ENCODE measurements at regions not wholly inside any gene's neighbourhood (a gene's known extent, or its start where the extent isn't known, plus 50 kb on each side); places are given as distances from the start of the nearest gene placed in this dataset.

- Histone ChIP-seq H3K27me3 (ENCODE audit: insufficient read depth, poor library complexity, severe bottlenecking) (no peaks in the 10 kb centered on the region), H3K27ac (replicated peaks) (no peak overlapping the region)
- TF ChIP-seq SPI1 (IDR thresholded peaks at IDR 0.05; ENCODE audit: borderline replicate concordance, low read depth): no peak
- TF ChIP-seq GABPA (IDR thresholded peaks at IDR 0.05; ENCODE audit: low read depth): no peak
- TF ChIP-seq, protein P1, sequence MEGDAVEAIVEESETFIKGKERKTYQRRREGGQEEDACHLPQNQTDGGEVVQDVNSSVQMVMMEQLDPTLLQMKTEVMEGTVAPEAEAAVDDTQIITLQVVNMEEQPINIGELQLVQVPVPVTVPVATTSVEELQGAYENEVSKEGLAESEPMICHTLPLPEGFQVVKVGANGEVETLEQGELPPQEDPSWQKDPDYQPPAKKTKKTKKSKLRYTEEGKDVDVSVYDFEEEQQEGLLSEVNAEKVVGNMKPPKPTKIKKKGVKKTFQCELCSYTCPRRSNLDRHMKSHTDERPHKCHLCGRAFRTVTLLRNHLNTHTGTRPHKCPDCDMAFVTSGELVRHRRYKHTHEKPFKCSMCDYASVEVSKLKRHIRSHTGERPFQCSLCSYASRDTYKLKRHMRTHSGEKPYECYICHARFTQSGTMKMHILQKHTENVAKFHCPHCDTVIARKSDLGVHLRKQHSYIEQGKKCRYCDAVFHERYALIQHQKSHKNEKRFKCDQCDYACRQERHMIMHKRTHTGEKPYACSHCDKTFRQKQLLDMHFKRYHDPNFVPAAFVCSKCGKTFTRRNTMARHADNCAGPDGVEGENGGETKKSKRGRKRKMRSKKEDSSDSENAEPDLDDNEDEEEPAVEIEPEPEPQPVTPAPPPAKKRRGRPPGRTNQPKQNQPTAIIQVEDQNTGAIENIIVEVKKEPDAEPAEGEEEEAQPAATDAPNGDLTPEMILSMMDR (IDR thresholded peaks at IDR 0.05; ENCODE audit: insufficient read depth, low read length): no peak
- no peak for TF ChIP-seq POLR2AphosphoS5 (IDR thresholded peaks at IDR 0.05; ENCODE audit: low read depth)
- TF ChIP-seq, protein P2, sequence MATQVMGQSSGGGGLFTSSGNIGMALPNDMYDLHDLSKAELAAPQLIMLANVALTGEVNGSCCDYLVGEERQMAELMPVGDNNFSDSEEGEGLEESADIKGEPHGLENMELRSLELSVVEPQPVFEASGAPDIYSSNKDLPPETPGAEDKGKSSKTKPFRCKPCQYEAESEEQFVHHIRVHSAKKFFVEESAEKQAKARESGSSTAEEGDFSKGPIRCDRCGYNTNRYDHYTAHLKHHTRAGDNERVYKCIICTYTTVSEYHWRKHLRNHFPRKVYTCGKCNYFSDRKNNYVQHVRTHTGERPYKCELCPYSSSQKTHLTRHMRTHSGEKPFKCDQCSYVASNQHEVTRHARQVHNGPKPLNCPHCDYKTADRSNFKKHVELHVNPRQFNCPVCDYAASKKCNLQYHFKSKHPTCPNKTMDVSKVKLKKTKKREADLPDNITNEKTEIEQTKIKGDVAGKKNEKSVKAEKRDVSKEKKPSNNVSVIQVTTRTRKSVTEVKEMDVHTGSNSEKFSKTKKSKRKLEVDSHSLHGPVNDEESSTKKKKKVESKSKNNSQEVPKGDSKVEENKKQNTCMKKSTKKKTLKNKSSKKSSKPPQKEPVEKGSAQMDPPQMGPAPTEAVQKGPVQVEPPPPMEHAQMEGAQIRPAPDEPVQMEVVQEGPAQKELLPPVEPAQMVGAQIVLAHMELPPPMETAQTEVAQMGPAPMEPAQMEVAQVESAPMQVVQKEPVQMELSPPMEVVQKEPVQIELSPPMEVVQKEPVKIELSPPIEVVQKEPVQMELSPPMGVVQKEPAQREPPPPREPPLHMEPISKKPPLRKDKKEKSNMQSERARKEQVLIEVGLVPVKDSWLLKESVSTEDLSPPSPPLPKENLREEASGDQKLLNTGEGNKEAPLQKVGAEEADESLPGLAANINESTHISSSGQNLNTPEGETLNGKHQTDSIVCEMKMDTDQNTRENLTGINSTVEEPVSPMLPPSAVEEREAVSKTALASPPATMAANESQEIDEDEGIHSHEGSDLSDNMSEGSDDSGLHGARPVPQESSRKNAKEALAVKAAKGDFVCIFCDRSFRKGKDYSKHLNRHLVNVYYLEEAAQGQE (IDR thresholded peaks at IDR 0.05; ENCODE audit: insufficient replicate concordance, low read depth): no peak
Observed at GRCh38 chr2:67234440-67234839, 162.7 kb upstream of the ETAA1 start.

DNA sequence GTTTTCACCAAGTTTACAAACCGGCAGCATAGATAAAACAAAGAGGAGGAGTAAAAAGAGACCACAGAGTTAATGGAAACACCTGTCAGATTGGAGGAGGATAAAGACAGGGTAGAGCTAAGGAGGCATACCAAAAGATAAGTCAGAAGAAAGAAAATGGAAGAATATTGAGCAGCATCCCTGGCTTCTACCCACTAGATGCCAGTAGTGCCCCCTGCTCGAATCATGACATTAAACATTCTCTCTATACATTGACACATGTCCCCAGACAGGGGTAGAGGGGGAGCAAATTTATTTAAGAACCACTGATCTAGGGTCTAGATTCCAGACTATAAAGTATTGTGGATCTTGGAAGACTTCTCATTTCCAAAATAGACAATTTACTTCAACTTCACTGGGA is 159.8 kb upstream of the ETAA1 start:
- H3K27me3 ChIP-seq (ENCODE audit: insufficient read depth, poor library complexity, severe bottlenecking): no peaks in the 10 kb centered on the region
- TF ChIP-seq, protein P1 (IDR thresholded peaks at IDR 0.05; ENCODE audit: insufficient read depth, low read length): no peak
- TF ChIP-seq POLR2AphosphoS5 (IDR thresholded peaks at IDR 0.05; ENCODE audit: low read depth) (no peak), SPI1 (IDR thresholded peaks at IDR 0.05; ENCODE audit: borderline replicate concordance, low read depth) (no peak), GABPA (IDR thresholded peaks at IDR 0.05; ENCODE audit: low read depth) (no peak)
- TF ChIP-seq, protein P2 (IDR thresholded peaks at IDR 0.05; ENCODE audit: insufficient replicate concordance, low read depth): no peak
- no peak for DNase-seq (ENCODE audit: low read depth in 1 of 2, low spot score in 1 of 2)

More at GRCh38 chr2:67234440-67234839, 162.7 kb upstream of the ETAA1 start:
- DNase-seq (ENCODE audit: low read depth in 1 of 2, low spot score in 1 of 2): peak in 1 of 2 experiments; percentile 4
- no peak overlapping the region for H3K4me3 ChIP-seq (replicated peaks; ENCODE audit: insufficient read depth, low read length)

DNA sequence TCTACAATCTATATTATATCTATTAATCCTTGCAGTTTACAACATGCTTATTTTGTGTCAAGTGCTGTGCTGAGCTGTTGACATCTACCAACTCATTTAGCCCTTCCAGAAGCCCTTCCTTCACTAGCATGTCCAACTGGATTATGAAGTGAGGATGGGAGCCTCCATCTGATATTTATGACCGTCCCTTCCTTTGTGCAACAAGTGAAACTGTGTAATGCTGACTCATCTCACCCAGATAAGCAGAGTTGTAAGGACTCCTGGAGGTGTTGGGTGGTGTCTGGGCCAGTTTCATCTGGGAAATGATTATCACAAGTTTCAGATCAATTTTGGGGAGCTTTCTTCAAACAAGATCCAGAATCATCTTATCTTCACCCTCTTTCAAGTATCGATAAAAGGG is 156.6 kb upstream of the ETAA1 start:
- Histone ChIP-seq H3K4me3 (replicated peaks; ENCODE audit: insufficient read depth, low read length) (no peak overlapping the region), H3K27me3 (ENCODE audit: insufficient read depth, poor library complexity, severe bottlenecking) (no peaks in the 10 kb centered on the region), H3K27ac (replicated peaks) (no peak overlapping the region)
- DNase-seq (ENCODE audit: low read depth in 1 of 2, low spot score in 1 of 2): no peak
- no peak for TF ChIP-seq GABPA (IDR thresholded peaks at IDR 0.05; ENCODE audit: low read depth)
- TF ChIP-seq POLR2AphosphoS5 (IDR thresholded peaks at IDR 0.05; ENCODE audit: low read depth): no peak
- TF ChIP-seq, protein P2 (IDR thresholded peaks at IDR 0.05; ENCODE audit: insufficient replicate concordance, low read depth): no peak

More for the DNA sequence above, 159.8 kb upstream of the ETAA1 start:
- no peak overlapping the region for H3K4me3 ChIP-seq (replicated peaks; ENCODE audit: insufficient read depth, low read length)
- no peak overlapping the region for H3K27ac ChIP-seq (replicated peaks)
